Immature natural killer cell (primary cell): ENCODE measurements at regions not wholly inside any gene's neighbourhood (a gene's known extent, or its start where the extent isn't known, plus 50 kb on each side); places are given as distances from the start of the nearest gene placed in this dataset.

Experiments
- DNase-seq, 3 donors: peaks; one replicate each; pipeline ENCODE4 v3.0.0; 2022; ENCODE audit warnings: mixed read lengths in 1 of 3
- H3K27ac Mint-ChIP-seq, 6 donors: one replicate each; pipeline ENCODE4 v1.8.0; 2020; ENCODE audit warnings: mixed read lengths in 6 of 6, mild to moderate bottlenecking in 5 of 6, inconsistent platforms in 4 of 6, moderate library complexity in 3 of 6
- H3K27me3 Mint-ChIP-seq, 3 donors: one replicate each; pipeline ENCODE4 v1.8.0; 2020 to 2021; ENCODE audit warnings: low read depth in 3 of 3, mild to moderate bottlenecking in 3 of 3, mixed read lengths in 3 of 3, moderate library complexity in 3 of 3, inconsistent platforms in 1 of 3
- H3K36me3 Mint-ChIP-seq, 3 donors: one replicate each; pipeline ENCODE4 v1.8.0; 2020; ENCODE audit warnings: mixed read lengths in 3 of 3, inconsistent platforms in 2 of 3, mild to moderate bottlenecking in 2 of 3
- H3K4me1 Mint-ChIP-seq, 2 donors: one replicate each; pipeline ENCODE4 v1.8.0; 2020; ENCODE audit warnings: inconsistent platforms in 2 of 2, mild to moderate bottlenecking in 2 of 2, mixed read lengths in 2 of 2, moderate library complexity in 1 of 2
- H3K4me3 Mint-ChIP-seq, 5 donors: one replicate each; pipeline ENCODE4 v1.8.0; 2020; ENCODE audit warnings: mild to moderate bottlenecking in 5 of 5, mixed read lengths in 5 of 5, inconsistent platforms in 3 of 5, moderate library complexity in 3 of 5
- H3K9me3 Mint-ChIP-seq, 6 donors: one replicate each; pipeline ENCODE4 v1.8.0; 2020; ENCODE audit warnings: mild to moderate bottlenecking in 6 of 6, mixed read lengths in 6 of 6, inconsistent platforms in 4 of 6, moderate library complexity in 3 of 6

- Mint-ChIP-seq H3K36me3 (no peaks in the 10 kb centered on the region), H3K27me3 (peaks cover 0 to 2% (median 0%) of the 10 kb centered on the region in 3 donors), H3K4me3 (no peak overlapping the region), H3K9me3 (no peaks in the 10 kb centered on the region), H3K4me1 (no peaks in the 10 kb centered on the region), H3K27ac (no peak overlapping the region)
- no peak for DNase-seq
Observed at GRCh38 chr11:59271247-59271755, 58.6 kb upstream of the MPEG1 start.

GRCh38 chr11:59267736-59268475, 55.2 kb upstream of the MPEG1 start:
- no peak for DNase-seq
- no peaks in the 10 kb centered on the region for H3K4me1 Mint-ChIP-seq
- H3K9me3 Mint-ChIP-seq: no peaks in the 10 kb centered on the region
- H3K36me3 Mint-ChIP-seq: no peaks in the 10 kb centered on the region
- no peak overlapping the region for H3K27ac Mint-ChIP-seq
- H3K4me3 Mint-ChIP-seq: no peak overlapping the region
- H3K27me3 Mint-ChIP-seq: peaks cover 0 to 2% (median 0%) of the 10 kb centered on the region in 3 donors

GRCh38 chr11:59267196-59267595, 54.5 kb upstream of the MPEG1 start:
- Mint-ChIP-seq H3K36me3 (no peaks in the 10 kb centered on the region), H3K27me3 (no peaks in the 10 kb centered on the region), H3K4me3 (no peak overlapping the region), H3K9me3 (no peaks in the 10 kb centered on the region), H3K27ac (no peak overlapping the region), H3K4me1 (no peaks in the 10 kb centered on the region)
- no peak for DNase-seq

- no peak overlapping the region for H3K4me3 Mint-ChIP-seq
- DNase-seq: no peak
- no peaks in the 10 kb centered on the region for H3K9me3 Mint-ChIP-seq
- no peaks in the 10 kb centered on the region for H3K36me3 Mint-ChIP-seq
- H3K27me3 Mint-ChIP-seq: no peaks in the 10 kb centered on the region
- H3K4me1 Mint-ChIP-seq: no peaks in the 10 kb centered on the region
- no peak overlapping the region for H3K27ac Mint-ChIP-seq
Observed at GRCh38 chr11:59266491-59266890, 53.8 kb upstream of the MPEG1 start.

DNA sequence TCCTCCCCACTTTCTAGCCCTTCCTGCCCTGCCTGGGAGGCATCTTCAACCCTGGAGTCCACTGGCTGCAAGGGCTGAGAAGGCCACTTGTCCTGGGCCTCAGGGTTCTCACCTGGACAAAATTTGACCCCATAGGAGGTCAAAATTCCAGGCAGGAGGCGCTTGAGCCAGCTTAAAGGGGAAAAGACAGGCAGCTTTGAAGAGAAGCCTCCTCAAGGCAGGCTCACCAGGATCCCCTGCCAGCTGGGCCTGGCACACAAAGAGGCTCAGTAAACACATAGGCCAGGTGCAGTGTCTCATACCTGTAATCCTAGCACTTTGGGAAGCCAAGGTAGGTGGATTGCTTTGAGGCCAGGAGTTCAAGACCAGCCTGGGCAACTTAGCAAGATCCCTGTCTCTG, 53.0 kb upstream of the MPEG1 start:
- H3K27ac Mint-ChIP-seq: no peak overlapping the region
- no peaks in the 10 kb centered on the region for H3K36me3 Mint-ChIP-seq

GRCh38 chr11:59264736-59265135, 52.0 kb upstream of the MPEG1 start:
- H3K4me3 Mint-ChIP-seq: no peak overlapping the region
- H3K36me3 Mint-ChIP-seq: no peaks in the 10 kb centered on the region

More for the DNA sequence above, 53.0 kb upstream of the MPEG1 start:
- no peaks in the 10 kb centered on the region for H3K9me3 Mint-ChIP-seq
- no peak overlapping the region for H3K4me3 Mint-ChIP-seq
- no peaks in the 10 kb centered on the region for H3K4me1 Mint-ChIP-seq
- DNase-seq: no peak
- H3K27me3 Mint-ChIP-seq: no peaks in the 10 kb centered on the region

GRCh38 chr11:59263225-59263894, 50.6 kb upstream of the MPEG1 start:
- Mint-ChIP-seq H3K4me3 (no peak overlapping the region), H3K27ac (no peak overlapping the region), H3K9me3 (no peaks in the 10 kb centered on the region), H3K27me3 (peaks cover 0 to 1% (median 0%) of the 10 kb centered on the region in 3 donors), H3K36me3 (peaks cover 0 to 3% (median 0%) of the 10 kb centered on the region in 3 donors), H3K4me1 (no peaks in the 10 kb centered on the region)
- DNase-seq: no peak

More at GRCh38 chr11:59264736-59265135, 52.0 kb upstream of the MPEG1 start:
- DNase-seq: no peak
- Mint-ChIP-seq H3K4me1 (no peaks in the 10 kb centered on the region), H3K9me3 (no peaks in the 10 kb centered on the region), H3K27ac (no peak overlapping the region), H3K27me3 (peaks cover 0 to 1% (median 0%) of the 10 kb centered on the region in 3 donors)
